T-cell (primary cell): ENCODE measurements at regions not wholly inside any gene's neighbourhood (a gene's known extent, or its start where the extent isn't known, plus 50 kb on each side); places are given as distances from the start of the nearest gene placed in this dataset.
A peak's percentile ranks its signal among the peaks of the same experiment; 100 is the strongest.

Source experiments
- ATAC-seq, 4 experiments: fragments of 200-7000 bp in 3 of 4; fragments of 150-1000 bp in 1 of 4; cut with Tn5 transposase; replicated peaks in 1 of 4; 1 replicate in 3 of 4; 2 replicates in 1 of 4; pipeline ENCODE4 v1.10.0; 2021; ENCODE audit warnings: moderate library complexity in 3 of 4, mild to moderate bottlenecking in 2 of 4, moderate number of reproducible peaks in 1 of 4
- CTCF ChIA-PET, 2 donors: fragments of 300-600 bp; sonication (Branson Sonifier 250); formaldehyde crosslinking; loops; one replicate each; lab custom pipeline; 2022; ENCODE audit warnings: antibody characterized with exemption in 2 of 2; lab: Charles Lee
- POLR2A ChIA-PET, 2 donors: fragments of 300-600 bp; sonication (Branson Sonifier 250); formaldehyde crosslinking; loops; one replicate each; lab custom pipeline; 2022; ENCODE audit warnings: antibody characterized with exemption in 2 of 2; lab: Charles Lee
- DNase-seq, 35 experiments: peaks; one replicate each; pipeline versions ENCODE4 v3.0.0 to v3.0.0-alpha.2; 2013 to 2023
- H3K27ac ChIP-seq: one replicate; pipeline ENCODE4 v1.5.1; 2013; ENCODE audit warnings: low read length
- H3K27me3 ChIP-seq, 2 experiments: replicated peaks in 1 of 2; 1 replicate in 1 of 2; 2 replicates in 1 of 2; pipeline versions ENCODE4 v1.6.1 to v1.7.0; 2013; ENCODE audit warnings: low read length in 1 of 2, mixed read lengths in 1 of 2; ENCODE audit not compliant: control insufficient read depth in 2 of 2, insufficient read depth in 2 of 2; ENCODE audit errors: extremely low read depth in 1 of 2
- H3K36me3 ChIP-seq, 2 donors: 1 replicate in 1 of 2; 2 replicates in 1 of 2; pipeline versions ENCODE4 v1.6.1 to v1.7.0; 2013; ENCODE audit warnings: low read length in 1 of 2; ENCODE audit not compliant: control insufficient read depth in 2 of 2, insufficient read depth in 1 of 2; ENCODE audit errors: extremely low read depth in 1 of 2
- H3K4me1 ChIP-seq, 2 experiments: 1 replicate in 1 of 2; 2 replicates in 1 of 2; pipeline versions ENCODE4 v1.6.1 to v1.7.0; 2013; ENCODE audit warnings: low read length in 2 of 2, mixed read lengths in 1 of 2; ENCODE audit not compliant: insufficient read depth in 2 of 2, control insufficient read depth in 1 of 2; ENCODE audit errors: extremely low read depth in 1 of 2
- H3K4me3 ChIP-seq, 2 donors: 1 replicate in 1 of 2; 2 replicates in 1 of 2; pipeline versions ENCODE4 v1.5.1 to v1.7.0; 2013; ENCODE audit warnings: mild to moderate bottlenecking in 2 of 2, low read length in 1 of 2, moderate library complexity in 1 of 2; ENCODE audit not compliant: control insufficient read depth in 1 of 2; ENCODE audit errors: extremely low read depth in 1 of 2
- H3K9me3 ChIP-seq: 2 replicates; pipeline ENCODE4 v1.7.0; 2013
- H3K27ac Mint-ChIP-seq, 2 donors: one replicate each; pipeline ENCODE4 v1.8.0; 2020 to 2021; ENCODE audit warnings: mild to moderate bottlenecking in 2 of 2, mixed read lengths in 2 of 2
- H3K27me3 Mint-ChIP-seq, 2 donors: one replicate each; pipeline ENCODE4 v1.8.0; 2021 to 2022; ENCODE audit warnings: mixed read lengths in 2 of 2
- H3K36me3 Mint-ChIP-seq: one replicate; pipeline ENCODE4 v1.8.0; 2021; ENCODE audit warnings: mixed read lengths
- H3K4me1 Mint-ChIP-seq, 3 donors: one replicate each; pipeline ENCODE4 v1.8.0; 2020 to 2022; ENCODE audit warnings: mixed read lengths in 3 of 3, mild to moderate bottlenecking in 1 of 3
- H3K4me3 Mint-ChIP-seq, 3 donors: one replicate each; pipeline ENCODE4 v1.8.0; 2020 to 2022; ENCODE audit warnings: mild to moderate bottlenecking in 3 of 3, mixed read lengths in 3 of 3, moderate library complexity in 3 of 3
- H3K9me3 Mint-ChIP-seq, 3 donors: one replicate each; pipeline ENCODE4 v1.8.0; 2020 to 2022; ENCODE audit warnings: mixed read lengths in 3 of 3
- WGBS: methylation state at CpG from one replicate; pipeline ENCODE4 v1.1.5; 2013; ENCODE audit warnings: missing lambda C conversion rate; ENCODE audit not compliant: insufficient coverage; 5-methylcytosine and 5-hydroxymethylcytosine counted together

DNA sequence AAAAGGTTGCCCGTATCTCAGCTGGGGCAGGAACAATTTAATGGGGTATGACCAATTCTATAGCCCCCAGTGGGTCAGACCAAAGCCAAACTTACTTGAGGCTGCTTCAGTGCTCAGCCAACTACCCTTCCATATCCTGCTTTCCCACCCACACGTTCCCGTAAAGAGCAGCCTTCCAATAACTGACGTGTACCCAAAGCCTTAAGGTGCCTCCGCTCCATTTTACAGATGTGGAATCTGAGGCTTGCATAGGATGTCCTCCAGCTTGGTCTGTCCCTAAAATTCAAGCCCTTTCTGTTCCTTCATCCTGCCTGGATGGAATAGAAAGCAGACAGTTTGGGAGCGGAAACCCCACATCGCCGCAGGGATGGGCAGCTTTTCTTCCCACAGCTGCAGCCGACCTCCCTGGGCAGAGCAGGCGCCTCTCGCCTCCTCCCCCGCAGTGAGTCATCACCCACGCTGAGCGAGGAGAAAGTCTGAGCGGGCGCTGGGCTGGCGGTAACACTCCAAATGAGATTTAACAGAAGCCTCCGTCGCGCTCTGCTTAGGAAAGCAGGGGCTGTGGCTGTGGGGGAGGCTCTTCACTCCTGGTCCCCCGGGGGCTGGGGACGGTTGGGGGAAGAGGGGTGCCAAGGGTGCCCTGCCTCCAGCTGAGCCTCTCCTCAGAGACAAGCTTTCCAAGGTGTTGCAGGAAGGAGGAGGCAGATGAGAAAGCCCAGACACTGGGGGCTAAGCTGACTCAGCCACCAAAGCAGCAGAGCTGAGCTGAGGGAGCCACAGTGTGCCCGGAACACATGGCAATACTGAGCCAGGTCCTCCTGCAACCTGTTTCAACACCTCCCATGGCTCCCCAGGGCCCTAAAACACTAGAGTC is 57.8 kb upstream of the HRH1 start:
- POLR2A ChIA-PET = no interaction called here
- Histone ChIP-seq H3K9me3 (no peaks in the 10 kb centered on the region), H3K4me3 (no peak overlapping the region), H3K27me3 (peaks cover 0 to 9% of the 10 kb centered on the region in 2 experiments), H3K36me3 (no peaks in the 10 kb centered on the region), H3K4me1 (peaks cover 0 to 6% of the 10 kb centered on the region in 2 experiments), H3K27ac (no peak overlapping the region)
- CTCF ChIA-PET = interaction anchor here in 1 of 2 donors (0.6 kb wide), 1 partner anchor 11 kb away, joined by 3 read pairs; no protein-coding TSS in a partner anchor
- peaks cover 5 to 10% (median 8%) of the 10 kb centered on the region in 3 donors for H3K4me1 Mint-ChIP-seq
- ATAC-seq (peak in 3 of 4 experiments; percentile 69 to 85 (median 79)), DNase-seq (peak in 3 of 35 experiments; percentile 4 to 22 (median 9))
- H3K9me3 Mint-ChIP-seq = no peaks in the 10 kb centered on the region
- no peaks in the 10 kb centered on the region for H3K36me3 Mint-ChIP-seq
- no peak overlapping the region for H3K27ac Mint-ChIP-seq
- WGBS = 7% methylated on average over 12 of the region's 23 CpGs
- H3K27me3 Mint-ChIP-seq = peaks cover 0 to 1% of the 10 kb centered on the region in 2 donors
- H3K4me3 Mint-ChIP-seq = peak overlapping the region in 1 of 3 donors; percentile 19

- POLR2A ChIA-PET = no interaction called here
Observed at GRCh38 chr3:11099306-11099705, 55.0 kb upstream of the HRH1 start.

More at GRCh38 chr3:11099306-11099705, 55.0 kb upstream of the HRH1 start:
- Histone ChIP-seq H3K4me1 (peaks cover 0 to 6% of the 10 kb centered on the region in 2 experiments), H3K9me3 (no peaks in the 10 kb centered on the region), H3K27me3 (no peaks in the 10 kb centered on the region), H3K36me3 (no peaks in the 10 kb centered on the region), H3K4me3 (no peak overlapping the region), H3K27ac (no peak overlapping the region)
- Mint-ChIP-seq H3K36me3 (no peaks in the 10 kb centered on the region), H3K4me1 (peaks cover 5 to 10% (median 8%) of the 10 kb centered on the region in 3 donors), H3K27me3 (peaks cover 2 to 3% of the 10 kb centered on the region in 2 donors), H3K27ac (no peak overlapping the region), H3K4me3 (no peak overlapping the region), H3K9me3 (peaks cover 4 to 13% (median 7%) of the 10 kb centered on the region in 3 donors)
- DNase-seq = no peak
- CTCF ChIA-PET = no interaction called here
- ATAC-seq = no peak
